HCT116 (cell line): ENCODE measurements at regions not wholly inside any gene's neighbourhood (a gene's known extent, or its start where the extent isn't known, plus 50 kb on each side); places are given as distances from the start of the nearest gene placed in this dataset.

ENCODE experiments used
- ATAC-seq: fragments of 200-7000 bp; cut with Tn5 transposase; 2 replicates; pipeline ENCODE4 v1.9.1; 2020; ENCODE audit warnings: mild to moderate bottlenecking, moderate library complexity
- BruUV-seq: library from RNA; stranded (reverse); fragments of 400-500 nt; replicated peaks from 2 replicates; lab custom pipeline; 2021; lab: Mats Ljungman, UMichigan
- CTCF ChIA-PET: fragments of 300-600 bp; sonication (Branson Sonifier 250); formaldehyde crosslinking; loops from one replicate; lab custom pipeline; 2021; ENCODE audit warnings: antibody characterized with exemption; lab: Charles Lee
- POLR2A ChIA-PET: fragments of 300-600, 350-600 bp; sonication (Branson Sonifier 250); formaldehyde crosslinking; loops from one replicate; lab custom pipeline; 2021; ENCODE audit warnings: antibody characterized with exemption; lab: Charles Lee
- RAD21 ChIA-PET, 2 experiments: fragments of 300-600 bp; sonication (Branson Sonifier 250); formaldehyde crosslinking; loops; one replicate each; lab custom pipeline; 2023; ENCODE audit warnings: low total read pairs in 2 of 2; ENCODE audit not compliant: uncharacterized antibody in 2 of 2, unreplicated experiment in 2 of 2, low non-redundant PET in 1 of 2; lab: Charles Lee
- DNase-seq: peaks from one replicate; pipeline ENCODE4 v3.0.0-alpha.2; 2010; ENCODE audit warnings: low read depth, low spot score
- H2AFZ ChIP-seq: fragments of 200-600 bp; shearing (Covaris generic), sonication (generic); 2 replicates; pipeline ENCODE4 v1.6.1; 2017; ENCODE audit warnings: low read depth, mixed run types, mixed read lengths, antibody characterized with exemption, low read length; ENCODE audit not compliant: poor library complexity, severe bottlenecking
- H3K27ac ChIP-seq: 2 replicates; pipeline ENCODE4 v1.5.1; 2012; ENCODE audit warnings: low read depth, low read length
- H3K27me3 ChIP-seq: fragments of 200-600 bp; sonication (generic); 2 replicates; pipeline ENCODE4 v1.6.1; 2016; ENCODE audit warnings: mixed run types, low read length, mixed read lengths; ENCODE audit not compliant: insufficient read depth
- H3K36me3 ChIP-seq, 2 experiments: fragments of 200-500 bp in 1 of 2; fragments of 200-600 bp in 1 of 2; sonication (Bioruptor generic) in 1 of 2; sonication (generic) in 1 of 2; 2 replicates each; pipeline versions ENCODE4 v1.5.1 to v1.6.1; 2014 to 2016; ENCODE audit warnings: low read length in 2 of 2, inconsistent platforms in 1 of 2, mixed read lengths in 1 of 2, mixed run types in 1 of 2; ENCODE audit not compliant: insufficient read depth in 2 of 2, control insufficient read depth in 1 of 2
- H3K4me1 ChIP-seq, 2 experiments: fragments of 200-600 bp in 1 of 2; sonication (generic) in 1 of 2; 2 replicates each; pipeline versions ENCODE4 v1.5.1 to v1.6.1; 2012 to 2017; ENCODE audit warnings: low read length in 2 of 2, inconsistent platforms in 1 of 2, mild to moderate bottlenecking in 1 of 2, mixed read lengths in 1 of 2, mixed run types in 1 of 2, moderate library complexity in 1 of 2; ENCODE audit not compliant: insufficient read depth in 2 of 2, control insufficient read depth in 1 of 2
- H3K4me2 ChIP-seq: fragments of 200-600 bp; sonication (generic); 2 replicates; pipeline ENCODE4 v1.6.1; 2017; ENCODE audit warnings: mixed run types, low read length, mixed read lengths
- H3K4me3 ChIP-seq, 2 experiments: fragments of 200-600 bp in 1 of 2; sonication (generic) in 1 of 2; replicated peaks in 1 of 2; 2 replicates each; pipeline ENCODE4 v1.5.1; 2011 to 2016; ENCODE audit warnings: low read length in 2 of 2, control low read depth in 1 of 2, low read depth in 1 of 2, mild to moderate bottlenecking in 1 of 2, mixed read lengths in 1 of 2, mixed run types in 1 of 2
- H3K79me2 ChIP-seq: fragments of 200-600 bp; sonication (generic); 2 replicates; pipeline ENCODE4 v1.6.1; 2017; ENCODE audit warnings: mild to moderate bottlenecking, mixed run types, low read length, moderate library complexity, mixed read lengths; ENCODE audit not compliant: insufficient read depth
- H3K9ac ChIP-seq: fragments of 200-600 bp; sonication (generic); 2 replicates; pipeline ENCODE4 v1.6.1; 2016; ENCODE audit warnings: low read length, mixed read lengths
- H3K9me2 ChIP-seq: fragments of 200-600 bp; sonication (generic), shearing (Covaris generic); 2 replicates; pipeline ENCODE4 v1.6.1; 2017; ENCODE audit warnings: mixed run types, mild to moderate bottlenecking, moderate library complexity; ENCODE audit not compliant: insufficient read depth
- H3K9me3 ChIP-seq, 2 experiments: fragments of 200-500 bp in 1 of 2; fragments of 200-600 bp in 1 of 2; sonication (Bioruptor generic) in 1 of 2; sonication (generic) in 1 of 2; 2 replicates each; pipeline ENCODE4 v1.6.1; 2014 to 2017; ENCODE audit warnings: low read length in 2 of 2, mixed read lengths in 2 of 2, inconsistent platforms in 1 of 2, low read depth in 1 of 2, mild to moderate bottlenecking in 1 of 2, mixed run types in 1 of 2, moderate library complexity in 1 of 2; ENCODE audit not compliant: control insufficient read depth in 1 of 2, insufficient read depth in 1 of 2
- H4K20me1 ChIP-seq: fragments of 200-600 bp; sonication (generic), shearing (Covaris generic); 2 replicates; pipeline ENCODE4 v1.6.1; 2017; ENCODE audit warnings: mixed run types, mild to moderate bottlenecking, moderate library complexity; ENCODE audit not compliant: insufficient read depth
- CBX3 ChIP-seq: IDR thresholded peaks from 2 replicates; pipeline ENCODE4 v1.6.1; 2012; ENCODE audit warnings: low read depth
- EGR1 ChIP-seq: IDR thresholded peaks from 2 replicates; pipeline ENCODE4 v1.6.1; 2012; ENCODE audit warnings: low read depth
- EZH2 ChIP-seq: fragments of 200-600 bp; sonication (generic); IDR thresholded peaks from 2 replicates; pipeline ENCODE4 v1.6.1; 2017; ENCODE audit warnings: antibody characterized with exemption, mixed run types
- EZH2phosphoT487 ChIP-seq: fragments of 200-600 bp; IDR thresholded peaks from 2 replicates; pipeline ENCODE4 v1.6.1; 2018; ENCODE audit warnings: antibody characterized with exemption, borderline replicate concordance
- POLR2A ChIP-seq: IDR thresholded peaks from 2 replicates; pipeline ENCODE4 v1.7.0; 2011; ENCODE audit warnings: borderline replicate concordance; ENCODE audit not compliant: insufficient read depth, insufficient read length; ENCODE audit errors: extremely low read depth
- POLR2AphosphoS5 ChIP-seq: IDR thresholded peaks from 2 replicates; pipeline ENCODE4 v1.6.1; 2011; ENCODE audit warnings: mild to moderate bottlenecking, low read depth, low read length, moderate library complexity
- RAD21 ChIP-seq: IDR thresholded peaks from 2 replicates; pipeline ENCODE4 v1.6.1; 2012; ENCODE audit warnings: low read depth, mild to moderate bottlenecking
- REST ChIP-seq: IDR thresholded peaks from 2 replicates; pipeline ENCODE4 v1.6.1; 2012; ENCODE audit warnings: low read depth
- SP1 ChIP-seq: IDR thresholded peaks from 2 replicates; pipeline ENCODE4 v1.6.1; 2012; ENCODE audit warnings: low read depth
- SRF ChIP-seq: IDR thresholded peaks from 2 replicates; pipeline ENCODE4 v1.6.1; 2012; ENCODE audit warnings: low read depth
- TCF7L2 ChIP-seq: IDR thresholded peaks from 2 replicates; pipeline ENCODE4 v1.7.0; 2011; ENCODE audit warnings: borderline replicate concordance, inconsistent platforms; ENCODE audit not compliant: insufficient read depth, insufficient read length; ENCODE audit errors: extremely low read depth
- YY1 ChIP-seq: IDR thresholded peaks from 2 replicates; pipeline ENCODE4 v1.6.1; 2011; ENCODE audit warnings: low read length, low read depth, moderate library complexity, mild to moderate bottlenecking; ENCODE audit not compliant: insufficient replicate concordance; ENCODE audit errors: extremely low read depth
- ZFX ChIP-seq: fragments of 450-650 bp; IDR thresholded peaks from 2 replicates; pipeline ENCODE4 v1.6.1; 2017
- ZNF274 ChIP-seq: fragments of 200-500 bp; sonication (Bioruptor generic); IDR thresholded peaks from 2 replicates; pipeline ENCODE4 v1.6.1; 2014; ENCODE audit warnings: mild to moderate bottlenecking, low read depth, low read length, inconsistent platforms
- intact Hi-C: fragments of 100-400 bp; cut with micrococcal nuclease; formaldehyde crosslinking; loops from 2 replicates; pipeline ENCODE4 v1.10.0; 2022

GRCh38 chr20:16955462-16955861 lies 207.3 kb downstream of the OTOR start:
- H3K9ac ChIP-seq, result no peak overlapping the region
- RAD21 ChIA-PET, result no interaction called here
- no peaks in the 10 kb centered on the region for H3K9me3 ChIP-seq
- DNase-seq (no peak), ATAC-seq (no peak)
- H2AFZ ChIP-seq, result no peak overlapping the region
- no peaks in the 10 kb centered on the region for H3K36me3 ChIP-seq
- CTCF ChIA-PET, result no interaction called here
- H3K4me3 ChIP-seq, result no peak overlapping the region
- H3K4me1 ChIP-seq, result no peaks in the 10 kb centered on the region
- POLR2A ChIA-PET, result no interaction called here
- BruUV-seq, result no TSS peak
- intact Hi-C loops, result no loop called here
- peaks cover 13% of the 10 kb centered on the region; the same call in 1 of the 2 replicates for H3K27me3 ChIP-seq
- no peaks in the 10 kb centered on the region for H4K20me1 ChIP-seq
- H3K4me2 ChIP-seq, result no peak overlapping the region
- H3K27ac ChIP-seq, result no peak overlapping the region
- no peak for TF ChIP-seq REST
- TF ChIP-seq POLR2AphosphoS5, result no peak
- no peak for TF ChIP-seq POLR2A
- TF ChIP-seq EGR1, result no peak
- TF ChIP-seq ZFX, result no peak
- TF ChIP-seq SRF, result no peak
- TF ChIP-seq EZH2, result no peak
- TF ChIP-seq, all 23 proteins: peak for 0
- H3K9me2 ChIP-seq, result no peaks in the 10 kb centered on the region
- no peaks in the 10 kb centered on the region for H3K79me2 ChIP-seq

- RAD21 ChIA-PET, result no interaction called here
- H3K36me3 ChIP-seq, result no peaks in the 10 kb centered on the region
- H2AFZ ChIP-seq, result no peak overlapping the region
- intact Hi-C loops, result no loop called here
- BruUV-seq, result no TSS peak
- no peaks in the 10 kb centered on the region for H3K9me2 ChIP-seq
- no peaks in the 10 kb centered on the region for H3K4me1 ChIP-seq
- DNase-seq (no peak), ATAC-seq (no peak)
- CTCF ChIA-PET, result no interaction called here
- H3K4me2 ChIP-seq, result no peak overlapping the region
- H3K9me3 ChIP-seq, result no peaks in the 10 kb centered on the region
- no peak overlapping the region for H3K9ac ChIP-seq
- H4K20me1 ChIP-seq, result no peaks in the 10 kb centered on the region
- H3K4me3 ChIP-seq, result no peak overlapping the region
- POLR2A ChIA-PET, result no interaction called here
- H3K27ac ChIP-seq, result no peak overlapping the region
- peaks cover 13% of the 10 kb centered on the region; the same call in 1 of the 2 replicates for H3K27me3 ChIP-seq
- no peaks in the 10 kb centered on the region for H3K79me2 ChIP-seq
- no peak for TF ChIP-seq EZH2phosphoT487
- no peak for TF ChIP-seq REST
- TF ChIP-seq SP1, result no peak
- no peak for TF ChIP-seq POLR2AphosphoS5
- no peak for TF ChIP-seq EGR1
- no peak for TF ChIP-seq YY1
- no peak for TF ChIP-seq TCF7L2
- TF ChIP-seq SRF, result no peak
- no peak for TF ChIP-seq CBX3
- TF ChIP-seq ZNF274, result no peak
- TF ChIP-seq EZH2, result no peak
- no peak for TF ChIP-seq RAD21
These were observed 207.8 kb downstream of the OTOR start for GRCh38 chr20:16955971-16956370.
